NCI-H1930 (cell line): ENCODE measurements at regions not wholly inside any gene's neighbourhood (a gene's known extent, or its start where the extent isn't known, plus 50 kb on each side); places are given as distances from the start of the nearest gene placed in this dataset.

Experiments used
- DNase-seq, 2 experiments: peaks; one replicate each; lab custom pipeline; 2025; lab: John Stamatoyannopoulos, UW

DNA sequence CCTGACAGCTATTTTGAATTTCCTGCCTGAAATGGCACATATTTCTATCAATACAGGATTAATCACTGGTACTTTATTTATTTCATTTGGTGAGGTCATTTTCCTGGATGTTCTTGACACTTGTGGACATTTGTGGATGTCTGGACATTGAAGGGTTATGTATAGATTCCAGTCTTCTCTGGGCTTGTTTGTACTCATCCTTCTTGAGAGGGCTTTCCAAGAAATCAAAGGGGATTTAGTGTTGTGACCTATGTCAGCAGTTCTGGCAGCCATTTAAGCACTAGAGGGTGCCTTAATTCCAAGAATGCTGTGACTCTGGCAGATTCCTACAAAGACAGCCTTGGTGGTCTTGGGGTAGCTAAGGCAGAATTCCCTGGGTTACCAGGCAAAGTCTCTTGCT, 259.7 kb downstream of the CSNK1G3 start:
- DNase-seq = no peak

DNA sequence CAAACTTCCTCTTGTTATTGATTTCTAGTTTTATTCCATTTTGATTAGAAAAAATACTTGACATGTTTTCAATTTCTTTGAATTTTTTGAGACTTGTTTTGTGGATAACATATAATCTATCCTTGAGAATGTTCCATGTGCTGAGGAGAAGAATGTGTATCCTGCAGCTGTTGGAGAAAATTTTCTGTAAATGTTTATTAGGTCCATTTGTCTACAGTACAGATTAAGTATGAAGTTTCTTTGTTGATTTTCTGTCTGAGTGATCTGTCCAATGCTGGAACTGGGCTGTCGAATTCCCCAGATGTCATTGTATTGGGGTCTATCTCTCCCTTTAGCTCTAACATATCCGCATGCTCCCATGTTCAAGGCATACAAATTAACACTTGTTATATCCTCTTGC, 251.2 kb downstream of the CSNK1G3 start:
- no peak for DNase-seq

- no peak for DNase-seq
Observed at GRCh38 chr5:123756816-123757215, 244.8 kb downstream of the CSNK1G3 start.

DNA sequence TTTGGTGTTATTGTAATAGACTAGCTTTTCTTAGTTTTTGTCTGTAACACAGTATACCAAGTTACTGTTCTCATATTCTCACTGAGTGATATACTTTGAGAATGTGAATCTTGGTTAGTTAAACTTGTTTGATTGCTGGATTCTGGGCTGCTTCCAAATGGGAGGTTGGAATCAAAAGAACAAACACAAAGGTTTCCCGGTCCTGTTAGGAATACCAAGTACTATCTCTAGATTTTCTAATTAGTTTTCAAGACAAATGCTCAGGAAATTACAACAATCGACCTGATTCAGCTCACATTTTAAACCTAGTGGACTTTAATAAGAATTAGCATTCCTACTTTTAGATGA, 244.3 kb downstream of the CSNK1G3 start:
- DNase-seq = no peak

DNA sequence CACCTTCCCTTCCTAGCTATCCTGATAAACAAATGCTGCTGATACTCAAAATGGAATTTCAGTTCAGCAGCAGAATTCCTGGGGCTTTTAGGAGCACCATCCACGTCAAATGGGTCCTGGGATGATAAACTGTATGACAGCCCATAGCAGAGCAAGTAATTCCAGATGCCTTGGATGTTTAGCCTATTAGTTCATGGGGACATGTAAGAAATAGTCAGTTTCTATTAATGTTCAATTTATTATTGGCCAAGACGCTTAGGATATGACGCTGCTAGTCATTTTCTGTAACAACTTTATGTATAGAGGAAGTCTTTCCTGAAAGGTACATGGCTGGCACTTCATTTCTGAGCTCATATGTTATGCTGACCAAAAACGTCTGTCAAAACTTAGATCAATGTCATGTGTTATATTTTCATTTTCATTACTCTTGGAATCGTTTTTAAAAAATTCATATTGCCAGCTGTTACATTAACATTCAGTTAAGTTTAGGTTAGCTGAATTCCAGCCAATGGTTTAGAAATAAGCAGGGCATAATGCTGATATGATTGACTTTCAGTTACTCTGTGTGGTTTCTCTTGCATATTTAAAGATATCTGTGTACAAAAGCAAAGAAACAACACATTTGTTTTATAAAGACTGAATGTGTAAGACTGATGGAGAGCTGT, 243.8 kb downstream of the CSNK1G3 start:
- no peak for DNase-seq

DNA sequence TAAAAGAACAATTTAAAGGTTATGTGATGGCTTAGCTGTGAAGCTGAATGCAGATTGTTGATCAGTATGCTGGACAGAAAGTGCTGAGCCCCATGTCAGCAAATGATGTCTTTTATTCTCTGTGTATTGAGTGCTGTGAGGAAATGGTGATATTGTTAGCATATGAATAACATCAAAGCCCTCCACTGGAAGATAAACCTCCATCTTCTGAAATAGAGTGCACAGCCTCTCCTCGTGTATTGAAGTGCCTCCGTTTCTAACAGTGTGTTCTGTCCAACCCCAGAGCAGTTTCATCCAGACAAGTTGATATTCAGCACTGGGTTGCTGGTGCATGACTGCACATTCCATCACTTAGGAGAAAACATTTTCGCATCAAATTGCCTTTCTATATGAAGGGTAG, 242.9 kb downstream of the CSNK1G3 start:
- peak; percentile 64 to 72 for DNase-seq

DNA sequence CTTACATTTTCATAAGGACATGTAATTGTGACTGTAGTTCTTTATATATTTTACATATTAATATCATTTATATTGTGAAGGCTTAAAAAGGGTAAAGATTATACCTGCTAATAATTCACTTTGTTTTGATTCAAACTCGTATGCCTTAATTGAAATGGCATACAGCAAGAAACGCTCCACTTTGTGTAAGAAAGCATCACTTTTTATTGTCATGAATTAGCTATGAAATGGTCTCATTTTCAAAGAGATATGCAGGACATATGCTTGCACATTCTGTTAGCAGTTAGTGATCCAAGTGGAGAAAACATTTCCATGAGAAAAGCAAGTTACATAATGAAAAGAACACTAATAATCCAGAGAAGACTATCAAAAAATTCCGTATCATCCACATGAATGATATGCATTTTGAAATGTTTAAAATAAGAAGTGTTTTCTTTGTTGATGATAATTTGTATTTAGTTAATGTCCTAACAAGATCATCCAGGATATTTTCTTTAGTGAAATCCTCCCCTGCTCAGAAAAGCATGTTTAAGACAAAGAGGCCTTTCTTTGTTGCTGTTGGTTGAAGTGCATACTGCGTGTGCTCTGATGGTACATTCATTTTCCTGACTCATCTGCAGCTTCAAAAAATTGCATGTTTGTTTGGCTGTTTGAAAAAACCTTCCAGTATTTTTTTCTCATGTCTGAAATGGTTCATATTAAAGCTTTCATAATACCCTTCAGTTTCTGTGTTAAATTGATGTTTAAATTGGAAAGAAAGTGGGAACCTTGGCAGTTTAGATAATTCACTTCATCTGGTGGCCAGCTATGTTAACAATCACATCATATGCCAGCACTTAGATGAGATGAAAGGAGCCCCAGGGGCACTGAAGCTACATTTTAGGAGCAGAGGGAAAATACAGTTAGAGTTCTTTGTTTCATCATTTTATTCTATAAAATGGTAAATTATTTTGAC, 242.2 kb downstream of the CSNK1G3 start:
- DNase-seq = peak; percentile 64 to 72

GRCh38 chr5:123753180-123753936, 241.4 kb downstream of the CSNK1G3 start:
- no peak for DNase-seq

- DNase-seq = peak in 1 of 2 experiments; percentile 2
Observed at GRCh38 chr5:123752552-123753179, 240.7 kb downstream of the CSNK1G3 start.

GRCh38 chr5:123751670-123752069, 239.7 kb downstream of the CSNK1G3 start:
- no peak for DNase-seq

DNA sequence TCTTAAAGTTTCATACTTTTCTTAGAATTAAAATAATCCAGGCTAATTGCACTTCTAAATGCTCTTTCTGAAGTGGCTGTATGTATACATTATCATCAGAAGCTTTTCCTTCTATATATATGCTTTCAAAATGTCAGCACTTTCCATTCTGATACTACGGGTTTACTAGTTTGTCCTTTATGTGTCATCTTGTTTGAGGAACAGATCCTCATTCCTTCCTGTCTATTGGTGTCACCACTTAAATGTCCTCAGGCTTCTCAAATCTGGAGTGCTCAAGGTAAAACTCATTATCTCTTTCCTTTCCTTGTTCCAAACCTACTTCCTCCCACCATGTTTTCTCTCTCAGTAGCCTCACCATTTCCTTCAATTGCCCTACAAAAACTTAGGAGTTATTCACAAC, 236.3 kb downstream of the CSNK1G3 start:
- no peak for DNase-seq

DNA sequence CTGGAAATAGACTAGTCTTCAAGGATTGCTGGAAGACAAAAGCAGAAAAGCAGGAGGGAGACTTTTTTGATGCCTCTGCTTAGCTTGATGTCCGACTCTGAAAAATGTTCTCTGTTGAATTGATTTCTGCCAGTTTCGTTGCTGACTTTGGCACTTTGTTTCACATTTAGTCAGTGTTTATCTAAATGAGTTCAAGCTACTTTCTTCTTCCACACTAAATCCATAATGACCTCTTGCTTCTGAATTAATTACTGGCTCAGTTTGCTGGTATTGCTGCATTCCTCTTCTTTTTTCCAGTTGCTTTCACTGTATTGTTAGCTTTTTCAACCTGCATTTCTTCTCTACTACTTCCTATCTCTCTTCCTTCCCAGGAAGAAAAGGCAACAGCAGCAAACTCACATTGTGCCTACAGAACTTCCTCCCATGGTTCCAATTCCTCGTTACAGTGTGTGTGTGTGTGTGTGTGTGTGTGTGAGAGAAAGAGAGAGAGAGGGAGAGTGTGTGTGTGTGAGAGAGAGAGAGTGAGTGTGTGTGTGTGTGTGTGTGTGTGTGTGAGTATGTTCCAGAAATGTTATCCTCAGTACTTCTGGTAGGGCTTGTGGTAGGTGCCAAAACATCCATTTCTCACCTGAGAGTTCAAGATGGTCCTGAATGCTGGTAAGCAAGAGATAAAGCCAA, 234.8 kb downstream of the CSNK1G3 start:
- DNase-seq = no peak

DNA sequence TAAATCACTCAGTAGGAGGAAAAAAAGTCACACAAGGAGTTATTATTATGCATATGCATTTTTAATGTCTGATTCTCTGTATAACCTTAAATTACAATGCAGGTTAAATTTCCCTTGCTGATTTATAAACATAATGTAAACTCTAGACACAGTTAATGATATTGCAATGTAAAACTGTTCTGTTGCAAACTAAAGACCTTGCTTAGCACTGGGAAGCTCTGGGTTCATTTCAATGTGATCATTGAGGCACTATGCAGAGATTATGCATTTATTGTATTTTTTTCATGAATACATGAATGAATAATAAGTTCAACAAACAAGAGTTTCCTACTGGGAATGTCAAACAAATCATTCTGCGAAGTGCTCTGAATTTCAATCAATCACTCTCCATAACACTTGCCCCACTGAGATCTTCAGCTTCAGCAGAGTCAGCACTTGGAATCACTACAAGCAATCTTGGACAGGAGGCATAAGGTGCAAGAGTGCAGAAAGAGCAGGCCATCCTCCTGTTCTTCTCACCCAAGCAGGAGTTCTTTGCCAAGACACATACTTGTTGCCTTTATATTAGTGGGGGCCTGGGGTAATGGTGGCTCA, 232.1 kb downstream of the CSNK1G3 start:
- DNase-seq = no peak

DNA sequence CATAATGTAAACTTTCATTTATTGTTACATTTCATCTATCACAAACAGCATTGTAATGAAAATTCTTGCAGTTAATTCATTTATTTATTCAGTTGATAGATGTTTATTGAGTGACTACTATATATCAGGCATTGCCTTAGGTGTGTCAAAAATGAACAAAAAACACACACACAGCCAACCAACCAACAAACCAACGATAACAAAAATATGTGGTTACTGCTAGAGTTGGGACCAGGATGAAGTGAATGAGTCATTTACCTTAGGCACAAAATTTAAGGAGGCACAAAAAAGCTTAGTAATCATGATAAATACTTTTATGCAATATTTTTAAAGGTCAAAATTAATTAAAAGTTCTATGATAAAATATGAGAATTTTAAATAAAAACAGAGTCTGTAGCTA, 223.4 kb downstream of the CSNK1G3 start:
- DNase-seq = no peak

DNA sequence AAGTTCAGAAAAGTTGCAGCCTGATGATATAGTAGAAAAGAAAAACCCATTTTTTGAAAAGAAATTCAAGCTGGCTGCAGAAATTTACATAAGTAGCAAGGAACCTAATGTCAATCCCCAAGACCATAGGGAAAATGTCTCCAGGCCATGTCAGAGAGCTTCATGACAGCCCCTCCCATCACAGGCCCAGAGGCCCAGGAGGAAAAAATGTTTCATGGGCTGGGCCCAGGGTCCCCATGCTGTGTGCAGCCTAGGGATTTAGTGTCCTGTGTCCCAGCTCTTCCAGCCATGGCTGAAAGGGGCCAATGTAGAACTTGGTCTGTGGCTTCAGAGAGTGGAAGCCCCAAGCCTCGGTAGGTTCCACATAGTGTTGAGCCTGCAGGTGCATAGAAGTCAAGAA, 220.3 kb downstream of the CSNK1G3 start:
- DNase-seq = no peak

- no peak for DNase-seq
Observed at GRCh38 chr5:123722451-123722850, 210.5 kb downstream of the CSNK1G3 start.

GRCh38 chr5:123721675-123722276, 209.8 kb downstream of the CSNK1G3 start:
- DNase-seq = no peak

GRCh38 chr5:123720955-123721354, 209.0 kb downstream of the CSNK1G3 start:
- DNase-seq = no peak

DNA sequence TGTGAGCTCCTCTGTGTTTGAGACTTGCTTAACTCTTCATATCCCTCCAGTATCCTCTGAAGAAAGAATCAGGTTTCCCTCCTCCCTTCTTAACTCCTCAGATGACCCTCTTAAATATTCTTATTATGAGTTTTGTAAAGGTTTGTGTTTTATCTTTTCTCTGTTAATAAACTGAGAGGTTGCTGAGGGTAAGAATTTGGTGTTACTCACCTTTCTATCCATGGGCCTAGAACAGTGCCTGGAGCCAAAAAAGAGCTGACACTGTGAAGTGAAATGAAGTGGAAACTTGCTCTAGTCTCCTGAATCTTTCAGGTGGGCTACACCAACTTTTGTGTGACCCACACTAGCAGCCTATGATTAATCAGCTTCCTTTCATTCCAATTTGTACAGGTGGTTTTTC, 208.4 kb downstream of the CSNK1G3 start:
- no peak for DNase-seq

- no peak for DNase-seq
Observed at GRCh38 chr5:123719004-123719403, 207.0 kb downstream of the CSNK1G3 start.

GRCh38 chr5:123718238-123718637, 206.3 kb downstream of the CSNK1G3 start:
- no peak for DNase-seq
